ENCODE measurements at regions not wholly inside any gene's neighbourhood (a gene's known extent, or its start where the extent isn't known, plus 50 kb on each side); places are given as distances from the start of the nearest gene placed in this dataset.

- no peak for TF ChIP-seq CTCF (IDR thresholded peaks at IDR 0.05; ENCODE audit: borderline replicate concordance, extremely low read depth, low read length, poor library complexity, severe bottlenecking)
- TF ChIP-seq EZH2 (IDR thresholded peaks at IDR 0.05; ENCODE audit: borderline replicate concordance, low read depth, low read length, severe bottlenecking) = no peak
Observed at GRCh38 chr18:46318356-46318755, 214.2 kb downstream of the HAUS1 start.

Data from DND-41 (cell line).